ENCODE measurements at regions not wholly inside any gene's neighbourhood (a gene's known extent, or its start where the extent isn't known, plus 50 kb on each side); places are given as distances from the start of the nearest gene placed in this dataset.

DNA sequence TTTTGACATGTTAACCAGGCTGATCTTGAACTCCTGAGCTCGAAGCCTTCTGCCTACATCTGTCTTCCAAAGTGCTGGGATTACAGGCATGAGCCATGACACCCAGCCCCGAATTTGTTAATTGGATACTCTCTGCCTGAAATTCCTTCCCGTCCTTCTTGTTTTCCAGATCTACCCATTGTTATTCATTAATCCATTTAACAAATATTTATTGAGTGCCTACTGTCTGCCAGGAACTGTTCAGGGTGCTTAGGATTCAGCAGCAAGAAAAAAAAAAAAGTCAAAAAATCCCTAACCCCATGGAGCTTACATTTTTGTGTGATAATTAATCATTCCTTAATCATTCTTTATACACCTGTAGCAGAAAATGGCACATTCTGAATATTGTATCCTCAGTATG, 206.8 kb upstream of the FOXD3 start:
- TF ChIP-seq EP300 (IDR thresholded peaks at IDR 0.05) (no peak), CTCF (IDR thresholded peaks at IDR 0.05) (no peak), POLR2AphosphoS5 (IDR thresholded peaks at IDR 0.05) (no peak), POLR2A (IDR thresholded peaks at IDR 0.05) (no peak)
- H3K4me1 ChIP-seq: no peaks in the 10 kb centered on the region
- no peak for DNase-seq
- no peak overlapping the region for H3K4me3 ChIP-seq
- H3K36me3 ChIP-seq: no peaks in the 10 kb centered on the region
- intact Hi-C loops (cut with DNase I; ENCODE audit: low total_unique reads): no loop called here
- H3K9me3 ChIP-seq: no peaks in the 10 kb centered on the region
- no peaks in the 10 kb centered on the region for H3K27me3 ChIP-seq
- no peak overlapping the region for H3K27ac ChIP-seq
- WGBS, 5 donors: 45 to 65% (median 50%) methylated on average over 3 of the region's 3 CpGs

GRCh38 chr1:63116016-63116415, 206.4 kb upstream of the FOXD3 start:
- no peaks in the 10 kb centered on the region for H3K9me3 ChIP-seq
- H3K4me1 ChIP-seq: no peaks in the 10 kb centered on the region
- H3K4me3 ChIP-seq: no peak overlapping the region
- intact Hi-C loops (cut with DNase I; ENCODE audit: low total_unique reads): no loop called here
- H3K36me3 ChIP-seq: no peaks in the 10 kb centered on the region
- TF ChIP-seq POLR2AphosphoS5 (IDR thresholded peaks at IDR 0.05): no peak
- TF ChIP-seq CTCF (IDR thresholded peaks at IDR 0.05): no peak
- no peak overlapping the region for H3K27ac ChIP-seq
- H3K27me3 ChIP-seq: no peaks in the 10 kb centered on the region
- no peak for DNase-seq

DNA sequence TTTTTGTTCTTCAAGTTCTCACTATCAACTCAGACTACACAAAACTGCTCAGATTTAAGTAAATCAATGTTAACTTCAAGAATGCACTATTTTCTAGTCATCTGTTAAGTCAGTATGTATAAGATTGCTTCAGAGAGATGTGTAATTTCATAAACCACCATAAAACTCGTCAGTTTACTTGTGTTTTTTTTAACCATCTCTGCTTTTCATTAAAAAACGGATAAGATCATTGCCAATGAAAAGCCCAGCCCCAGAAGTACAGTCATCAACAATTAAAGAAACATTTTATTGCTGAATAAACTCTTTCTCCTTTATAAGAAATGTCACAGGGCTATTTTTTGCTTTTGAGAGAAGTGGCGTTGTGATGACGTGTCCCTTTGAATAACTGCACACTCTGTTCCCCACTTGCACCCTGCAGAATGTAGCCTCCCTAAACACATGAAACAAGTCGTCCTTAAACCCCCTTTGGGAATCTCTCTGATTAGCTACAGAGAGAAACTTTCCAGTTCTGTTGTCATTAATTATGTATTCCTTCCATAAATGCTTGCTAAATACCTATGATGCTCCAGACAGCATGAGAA, 202.7 kb upstream of the FOXD3 start:
- no peak overlapping the region for H3K27ac ChIP-seq
- H3K4me3 ChIP-seq: no peak overlapping the region
- no peak for TF ChIP-seq POLR2A (IDR thresholded peaks at IDR 0.05)
- no peak for TF ChIP-seq CTCF (IDR thresholded peaks at IDR 0.05)
- no peak for TF ChIP-seq POLR2AphosphoS5 (IDR thresholded peaks at IDR 0.05)
- TF ChIP-seq EP300 (IDR thresholded peaks at IDR 0.05): no peak
- no peaks in the 10 kb centered on the region for H3K4me1 ChIP-seq
- no peak for DNase-seq
- no peaks in the 10 kb centered on the region for H3K9me3 ChIP-seq
- 70 to 83% (median 74%) methylated on average over 5 of the region's 5 CpGs for WGBS, 5 donors
- H3K27me3 ChIP-seq: no peaks in the 10 kb centered on the region
- intact Hi-C loops (cut with DNase I; ENCODE audit: low total_unique reads): no loop called here
- no peaks in the 10 kb centered on the region for H3K36me3 ChIP-seq

- no peak for TF ChIP-seq EP300 (IDR thresholded peaks at IDR 0.05)
- no peak for TF ChIP-seq POLR2AphosphoS5 (IDR thresholded peaks at IDR 0.05)
- no peak for TF ChIP-seq CTCF (IDR thresholded peaks at IDR 0.05)
- TF ChIP-seq POLR2A (IDR thresholded peaks at IDR 0.05): no peak
- Histone ChIP-seq H3K9me3 (no peaks in the 10 kb centered on the region), H3K4me1 (no peaks in the 10 kb centered on the region), H3K27me3 (no peaks in the 10 kb centered on the region), H3K27ac (no peak overlapping the region), H3K36me3 (no peaks in the 10 kb centered on the region), H3K4me3 (no peak overlapping the region)
- no peak for DNase-seq
- 44 to 59% (median 50%) methylated on average over 9 of the region's 9 CpGs for WGBS, 5 donors
- intact Hi-C loops (cut with DNase I; ENCODE audit: low total_unique reads): no loop called here
Observed at GRCh38 chr1:63122079-63122478, 200.3 kb upstream of the FOXD3 start.
